GM19438 (cell line): ENCODE measurements at regions not wholly inside any gene's neighbourhood (a gene's known extent, or its start where the extent isn't known, plus 50 kb on each side); places are given as distances from the start of the nearest gene placed in this dataset.

Experiments used
- ATAC-seq: cut with Tn5 transposase; IDR thresholded peaks from one replicate; pipeline ENCODE4 v1.9.1; 2021; ENCODE audit warnings: low read depth; ENCODE audit not compliant: unreplicated experiment

DNA sequence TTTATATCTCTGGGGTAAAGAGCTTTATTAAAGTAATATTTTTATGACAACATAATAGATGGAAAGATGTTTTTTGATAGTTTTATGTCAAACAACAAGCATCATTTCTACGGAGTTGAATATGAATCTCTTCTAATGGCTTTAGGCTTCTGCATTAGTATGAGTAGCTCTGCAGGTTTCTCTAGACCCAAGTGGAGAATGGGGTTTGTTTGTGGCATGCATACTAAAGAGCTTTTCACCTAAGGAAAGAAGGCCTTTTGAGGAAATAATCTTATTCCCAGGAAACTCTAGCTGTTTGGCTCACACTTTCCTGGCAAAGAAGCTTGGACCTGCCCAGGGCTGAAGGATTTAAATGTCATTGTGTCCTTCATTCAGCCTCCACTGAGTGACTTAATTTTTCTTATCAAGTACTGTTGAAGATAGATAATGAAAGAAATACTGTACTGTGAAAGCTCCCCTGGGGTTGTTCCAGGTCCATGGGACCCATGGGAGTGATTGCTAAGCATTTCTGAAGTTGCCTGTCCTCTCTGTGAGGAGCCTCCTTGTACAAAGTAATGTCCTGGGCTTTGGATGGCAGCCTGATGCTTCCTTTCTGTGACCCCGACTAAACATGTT is 469.3 kb downstream of the LRIG3 start:
- no peak for ATAC-seq

DNA sequence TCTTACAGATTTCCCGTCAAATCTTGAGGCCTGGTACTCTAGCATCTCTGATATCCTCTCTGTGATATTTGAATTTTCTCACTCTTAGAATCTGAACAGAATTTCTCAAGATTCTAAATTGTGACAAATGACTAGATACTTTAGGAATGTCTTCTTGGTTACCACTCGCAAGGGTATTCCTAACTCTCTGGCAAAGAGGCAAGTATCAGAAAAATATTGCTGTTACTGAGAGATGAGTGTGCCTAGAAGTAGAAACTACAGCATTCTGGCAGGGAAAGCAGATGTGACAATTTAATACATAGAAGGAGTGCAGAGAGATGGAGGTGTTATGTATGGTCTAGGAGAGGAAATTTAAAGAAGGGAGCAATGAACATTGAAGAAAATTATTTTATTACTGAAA is 467.8 kb downstream of the LRIG3 start:
- ATAC-seq: no peak

DNA sequence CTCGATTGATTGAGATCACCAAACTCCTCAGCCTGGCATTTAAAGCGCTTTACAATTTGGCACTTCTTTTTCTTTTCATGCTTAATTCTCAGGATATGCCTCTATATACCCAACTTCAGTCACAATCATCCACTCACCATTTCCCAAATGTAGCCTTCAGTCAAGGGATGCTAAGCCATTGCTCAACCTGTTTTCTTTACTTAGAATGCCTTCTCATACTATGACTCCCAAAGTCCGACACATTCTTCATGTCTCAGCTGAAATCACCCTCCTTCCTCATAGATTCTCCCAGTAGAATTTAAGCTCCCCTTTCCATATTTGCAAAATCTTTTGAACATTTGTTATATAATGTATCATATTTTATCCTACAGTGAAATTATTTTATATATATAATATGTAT is 467.0 kb downstream of the LRIG3 start:
- ATAC-seq: no peak

DNA sequence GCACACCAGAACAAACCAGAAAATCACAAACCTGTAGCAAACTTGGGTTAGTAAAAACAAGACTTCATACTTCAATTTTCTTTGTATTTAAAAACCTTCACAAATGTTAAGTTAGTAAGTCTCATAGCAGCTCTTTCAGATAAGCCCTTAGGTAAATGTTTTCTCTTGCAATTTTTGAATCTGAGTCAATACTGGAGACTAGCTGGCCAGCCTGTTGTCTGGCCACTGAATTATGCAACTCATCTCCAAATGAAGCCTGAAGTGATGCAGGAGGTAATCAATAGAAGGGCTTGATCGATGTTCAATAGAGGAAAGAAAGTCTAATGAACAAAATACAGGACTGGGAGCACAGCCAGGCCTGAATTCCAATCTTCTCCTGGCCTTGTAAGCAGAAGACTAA is 465.2 kb downstream of the LRIG3 start:
- no peak for ATAC-seq

- no peak for ATAC-seq
Measured at GRCh38 chr12:58458102-58458501, 462.2 kb downstream of the LRIG3 start.

DNA sequence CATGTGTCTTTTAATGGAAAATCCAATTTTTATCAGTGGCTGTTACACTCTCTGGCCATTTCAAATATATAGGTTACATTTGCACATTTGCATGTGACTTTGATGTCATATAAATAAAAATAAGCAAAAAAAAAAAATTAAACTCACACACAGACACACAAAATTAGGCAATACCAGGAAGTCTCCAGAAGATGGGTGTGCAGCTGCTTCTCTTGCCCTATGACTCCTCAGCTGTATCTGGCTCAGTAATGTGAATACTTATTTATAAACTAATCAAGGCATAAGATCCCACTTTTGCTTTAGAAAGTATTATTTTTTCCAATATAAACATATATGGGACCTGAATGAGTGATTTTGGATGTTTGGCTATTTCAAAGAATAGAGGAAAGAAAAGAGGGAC is 461.1 kb downstream of the LRIG3 start:
- ATAC-seq: no peak

- no peak for ATAC-seq
Measured at GRCh38 chr12:58463051-58463450, 457.3 kb downstream of the LRIG3 start.

- ATAC-seq: no peak
Measured at GRCh38 chr12:58465418-58465817, 454.9 kb downstream of the LRIG3 start.

DNA sequence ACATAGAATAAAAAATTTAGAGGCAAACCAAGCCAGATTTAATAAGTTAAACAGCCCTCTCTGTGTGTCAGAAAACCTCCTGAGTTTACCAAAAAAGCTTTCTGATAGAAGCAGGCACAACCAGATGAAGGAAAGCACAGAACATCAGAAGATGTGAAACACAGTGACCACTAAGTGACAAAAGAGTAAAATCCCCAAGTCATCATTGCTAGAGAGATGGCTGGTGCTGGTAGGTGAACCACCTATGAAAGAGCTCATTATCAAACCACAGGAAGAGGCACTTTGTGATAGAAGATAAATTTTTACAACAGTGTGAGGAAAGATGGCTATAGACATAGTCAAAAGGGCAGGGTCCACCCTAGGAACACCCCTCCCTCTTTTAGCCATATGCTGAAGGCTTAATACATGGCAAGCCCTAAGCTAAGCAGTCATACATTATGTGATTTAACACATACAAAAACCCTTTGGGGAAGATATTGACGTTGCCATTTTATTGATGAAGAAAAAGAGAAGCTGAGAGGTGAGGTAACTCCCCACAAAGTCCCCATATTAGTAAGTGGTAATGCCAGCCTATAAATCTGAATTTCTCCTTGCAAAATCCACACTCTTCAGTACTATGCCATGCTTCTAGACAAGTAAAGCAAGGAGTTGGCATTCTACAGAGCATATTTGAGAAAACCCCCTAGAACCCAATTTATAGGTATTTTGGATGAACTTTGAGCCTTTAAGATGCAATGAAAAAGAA is 449.9 kb downstream of the LRIG3 start:
- ATAC-seq: no peak

GRCh38 chr12:58479401-58479800 is 440.9 kb downstream of the LRIG3 start:
- no peak for ATAC-seq

DNA sequence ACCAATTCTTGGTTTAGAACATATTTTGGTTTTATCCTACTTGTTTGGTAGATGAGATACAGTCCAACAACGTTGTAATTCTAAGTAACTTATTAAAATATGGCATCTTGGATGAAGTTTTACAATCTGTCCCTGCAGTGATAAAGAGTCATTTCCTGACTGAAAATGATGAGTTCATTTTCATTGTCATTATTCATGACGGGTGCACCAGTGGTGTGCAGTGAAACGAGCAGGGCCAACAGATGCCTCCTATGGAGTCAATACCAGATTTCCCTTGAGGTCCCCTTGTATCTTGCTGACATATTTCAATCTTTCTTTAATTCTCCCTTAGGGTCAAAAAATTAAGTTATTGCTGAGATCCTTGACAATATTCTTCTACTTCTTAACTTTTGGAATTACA is 438.5 kb downstream of the LRIG3 start:
- ATAC-seq: no peak

DNA sequence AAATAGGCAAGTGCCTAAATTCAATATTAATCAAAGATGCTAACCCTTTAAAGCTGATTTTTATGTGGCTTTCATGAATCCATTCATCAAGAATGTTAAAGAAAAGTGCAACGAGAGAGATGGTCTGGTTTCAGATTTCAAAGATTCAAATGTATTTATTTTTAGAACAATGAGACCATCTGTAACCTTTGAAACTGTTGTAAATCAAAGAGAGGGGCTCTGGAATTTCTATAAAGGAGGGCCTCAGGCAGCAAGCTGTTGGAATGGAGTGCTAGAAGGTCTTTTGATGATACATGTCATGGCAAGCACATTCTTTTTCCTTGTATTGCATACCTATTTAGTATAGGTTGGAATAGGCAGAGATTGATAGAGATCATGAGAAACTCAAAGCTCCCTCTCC is 433.0 kb downstream of the LRIG3 start:
- ATAC-seq: no peak

DNA sequence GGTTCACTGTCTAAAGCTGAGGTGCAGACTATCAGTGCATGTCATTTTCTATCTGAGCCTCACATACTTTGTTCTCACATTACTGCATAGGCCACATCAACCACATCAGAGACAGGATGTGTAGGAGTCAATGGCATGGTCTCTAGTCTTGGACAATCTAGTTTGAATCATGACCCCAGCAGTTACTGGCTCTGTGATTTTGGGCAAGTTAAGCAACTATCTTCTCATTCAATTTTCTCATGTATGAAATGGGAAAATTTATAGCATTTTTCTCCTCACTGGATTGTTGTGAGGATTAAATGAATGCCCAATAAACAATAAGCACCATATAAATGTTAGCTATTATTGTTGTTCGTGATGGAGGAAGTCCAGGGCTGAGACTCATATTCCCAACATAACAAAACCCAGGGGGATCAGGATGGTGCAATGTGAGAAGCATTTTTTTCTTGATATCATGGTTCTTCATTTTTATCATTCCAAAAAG is 432.6 kb downstream of the LRIG3 start:
- no peak for ATAC-seq

- no peak for ATAC-seq
Measured at GRCh38 chr12:58489394-58489793, 430.9 kb downstream of the LRIG3 start.

DNA sequence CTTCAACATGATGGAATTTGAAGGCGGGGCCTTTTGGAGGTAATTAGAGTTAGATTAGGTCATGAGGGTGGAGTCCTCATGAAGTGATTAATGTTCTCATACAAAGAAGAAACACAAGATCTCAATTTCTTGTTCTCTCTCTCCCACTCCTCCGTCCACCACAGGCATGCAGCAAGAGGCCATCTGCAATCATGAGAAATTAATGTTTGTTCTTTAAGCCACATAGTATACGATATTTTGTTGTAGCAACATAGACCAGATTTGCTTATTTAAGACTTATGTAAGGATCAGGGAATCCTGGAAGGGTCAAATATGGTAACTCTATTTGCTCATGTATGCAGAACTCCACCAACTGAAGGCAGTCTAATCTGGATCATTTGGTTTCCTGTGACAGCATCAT is 429.0 kb downstream of the LRIG3 start:
- no peak for ATAC-seq

DNA sequence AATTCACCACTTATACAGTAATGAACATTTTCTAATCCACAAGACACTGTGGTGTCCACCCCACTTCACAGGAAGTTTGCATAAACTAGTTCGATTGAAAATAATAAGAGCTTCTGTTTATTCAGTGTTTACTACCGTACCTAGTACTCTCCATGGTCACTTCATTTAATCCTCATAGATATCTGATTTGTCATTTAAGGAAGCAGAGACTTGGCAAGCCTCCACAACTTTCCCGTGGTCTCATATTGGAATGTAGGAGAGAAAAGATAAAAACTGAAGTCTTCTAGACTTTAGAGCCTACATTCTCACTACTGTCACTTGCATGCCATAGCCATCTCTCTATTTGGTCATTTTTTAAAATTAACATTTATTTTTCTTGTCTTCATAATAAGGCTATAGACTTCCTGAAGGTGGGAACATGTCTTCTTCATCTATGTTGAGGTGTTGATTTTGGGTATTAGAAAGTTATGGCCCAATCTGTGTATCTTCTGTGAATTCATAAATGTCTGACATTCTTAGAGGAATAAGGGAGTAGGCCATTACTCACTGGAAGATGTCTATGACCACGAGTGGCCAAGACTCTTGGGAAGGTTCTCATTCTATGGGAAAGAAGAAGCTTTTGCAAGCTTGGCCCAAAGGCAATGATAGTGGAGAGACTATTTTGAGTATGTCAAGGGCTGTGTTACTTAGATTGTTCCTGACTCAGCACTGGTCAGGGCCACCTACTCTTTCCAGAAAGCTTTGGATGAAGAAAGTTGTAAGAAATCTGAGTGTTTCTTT is 423.7 kb downstream of the LRIG3 start:
- no peak for ATAC-seq

DNA sequence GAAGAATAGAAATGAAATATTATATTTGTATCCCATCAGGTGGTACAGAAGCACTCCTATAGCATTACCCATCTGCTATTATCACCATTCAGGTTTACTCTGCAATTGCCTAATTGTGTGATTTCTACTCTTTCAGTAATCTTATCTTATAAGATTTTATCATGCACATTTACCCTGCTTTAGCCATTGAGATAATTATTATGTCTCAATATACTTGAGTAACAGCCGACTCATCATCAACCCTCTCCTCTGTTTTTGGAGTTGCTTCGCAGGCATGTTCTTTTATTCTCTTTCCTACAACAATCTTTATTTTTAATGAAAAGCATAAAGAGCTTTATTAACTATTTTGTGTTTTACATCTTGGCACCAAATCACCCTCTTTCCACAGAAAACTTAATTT is 419.9 kb downstream of the LRIG3 start:
- no peak for ATAC-seq

GRCh38 chr12:58502226-58502625 is 418.1 kb downstream of the LRIG3 start:
- ATAC-seq: no peak

DNA sequence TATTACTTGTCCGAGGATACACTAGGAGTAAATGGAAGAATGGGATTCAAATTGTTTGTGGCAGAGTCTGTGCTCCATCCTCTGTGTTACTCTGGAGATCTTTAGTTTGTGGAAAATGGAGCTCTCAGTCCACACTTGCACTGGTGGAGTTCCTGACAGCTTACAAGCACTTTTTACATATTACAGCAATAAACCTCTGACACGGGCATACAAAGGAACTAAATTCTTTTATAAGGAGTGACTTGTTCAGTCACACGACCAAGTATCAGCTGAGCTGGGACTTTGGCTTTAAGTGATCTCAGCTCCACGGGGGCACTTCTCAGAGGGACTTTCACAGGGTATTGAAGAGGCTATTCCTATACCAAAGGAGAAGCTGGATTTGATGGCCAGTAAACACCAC is 417.5 kb downstream of the LRIG3 start:
- no peak for ATAC-seq

- ATAC-seq: no peak
Measured at GRCh38 chr12:58503731-58504130, 416.6 kb downstream of the LRIG3 start.

- ATAC-seq: no peak
Measured at GRCh38 chr12:58504143-58504938, 416.0 kb downstream of the LRIG3 start.
